Adipocyte (in vitro differentiated cells): ENCODE measurements at regions not wholly inside any gene's neighbourhood (a gene's known extent, or its start where the extent isn't known, plus 50 kb on each side); places are given as distances from the start of the nearest gene placed in this dataset.
"Not testable (repeated sequence)": the region's sequence is repeated elsewhere in the genome, so short reads cannot be mapped to it uniquely, and the experiment has no call there.

Source experiments
- DNase-seq: peaks from one replicate; pipeline ENCODE4 v3.0.0-alpha.2; 2015; ENCODE audit warnings: low read depth
- H3K27me3 ChIP-seq: replicated peaks from 2 replicates; pipeline ENCODE4 v1.7.0; 2013; ENCODE audit warnings: mild to moderate bottlenecking, low read length, moderate library complexity; ENCODE audit not compliant: control insufficient read depth, insufficient read depth
- H3K36me3 ChIP-seq: 2 replicates; pipeline ENCODE4 v1.7.0; 2013; ENCODE audit warnings: low read length, mild to moderate bottlenecking, moderate library complexity; ENCODE audit not compliant: control insufficient read depth, insufficient read depth, severe bottlenecking
- H3K4me1 ChIP-seq: 2 replicates; pipeline ENCODE4 v1.7.0; 2013; ENCODE audit warnings: mild to moderate bottlenecking, low read length, moderate library complexity; ENCODE audit not compliant: control insufficient read depth, insufficient read depth
- H3K4me3 ChIP-seq: 2 replicates; pipeline ENCODE4 v1.7.0; 2013; ENCODE audit warnings: mild to moderate bottlenecking, low read length, moderate library complexity
- H3K9ac ChIP-seq: 2 replicates; pipeline ENCODE4 v1.7.0; 2013; ENCODE audit warnings: mild to moderate bottlenecking, low read length, moderate library complexity
- H3K9me3 ChIP-seq: 2 replicates; pipeline ENCODE4 v1.7.0; 2013; ENCODE audit warnings: mild to moderate bottlenecking, low read length, moderate library complexity; ENCODE audit not compliant: control insufficient read depth

DNA sequence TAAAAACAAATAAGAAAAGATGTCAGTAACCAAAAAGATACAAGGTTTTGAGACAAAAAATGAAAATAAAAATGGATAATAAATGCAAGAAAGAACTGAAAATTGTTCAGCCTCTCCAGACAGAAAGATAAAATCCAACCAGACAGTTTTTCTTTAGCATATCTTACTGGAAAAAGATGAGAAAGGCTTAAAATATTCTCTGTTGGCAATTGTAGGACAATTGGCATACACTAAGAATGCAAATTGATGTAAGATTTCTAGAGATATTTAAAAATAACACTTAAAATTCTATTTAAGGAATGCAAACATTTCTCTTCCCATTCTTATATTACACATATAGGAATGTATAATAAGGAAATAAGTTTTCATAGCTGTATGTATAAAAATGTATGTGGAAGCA lies 590.6 kb downstream of the DSC3 start:
- Histone ChIP-seq H3K36me3 (no peaks in the 10 kb centered on the region), H3K4me1 (peaks cover 2% of the 10 kb centered on the region), H3K9me3 (no peaks in the 10 kb centered on the region), H3K9ac (no peak overlapping the region), H3K4me3 (no peak overlapping the region), H3K27me3 (no peaks in the 10 kb centered on the region)
- DNase-seq, result no peak

DNA sequence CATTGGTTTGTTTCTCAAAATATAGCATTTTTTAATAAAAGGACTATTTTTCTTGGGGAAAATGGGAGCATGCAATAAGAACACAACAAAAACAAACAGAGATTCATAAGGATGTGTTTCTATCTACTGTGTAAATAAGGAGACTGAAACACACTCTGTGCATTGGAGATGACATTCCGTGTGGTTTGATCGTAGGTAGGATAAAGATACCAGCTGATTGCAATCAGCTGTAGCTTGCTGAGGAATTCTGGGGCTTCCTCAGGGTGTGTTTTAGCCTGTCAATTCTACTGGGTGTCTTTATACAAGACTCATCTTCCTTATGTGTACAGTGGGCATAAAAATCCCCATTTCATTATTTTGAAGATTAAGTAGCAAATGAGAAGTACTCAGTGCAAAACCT lies 591.6 kb downstream of the DSC3 start:
- Histone ChIP-seq H3K36me3 (no peaks in the 10 kb centered on the region), H3K9ac (no peak overlapping the region), H3K4me3 (no peak overlapping the region), H3K27me3 (no peaks in the 10 kb centered on the region), H3K9me3 (no peaks in the 10 kb centered on the region), H3K4me1 (peaks cover 2% of the 10 kb centered on the region)
- DNase-seq, result no peak

DNA sequence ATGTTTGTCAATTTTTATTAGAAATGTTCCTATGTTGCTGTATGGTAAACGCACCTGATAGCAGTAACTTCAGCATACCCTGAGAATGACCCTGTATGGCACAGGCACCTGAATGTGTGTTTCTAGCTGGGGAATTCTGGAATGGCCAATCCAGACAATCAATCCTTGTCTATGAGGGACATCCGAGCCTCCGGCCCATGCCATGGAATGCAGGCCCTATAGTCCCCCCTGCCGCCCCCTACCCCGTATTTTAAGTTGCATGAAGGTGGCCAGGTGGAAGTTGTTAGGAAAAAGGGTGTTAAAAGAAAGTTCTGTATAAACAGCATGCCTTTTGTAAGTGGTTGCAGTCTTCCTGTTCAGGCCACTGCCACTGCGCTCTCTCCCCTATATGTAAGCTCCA lies 595.9 kb downstream of the DSC3 start:
- Histone ChIP-seq H3K9ac (no peak overlapping the region), H3K4me3 (no peak overlapping the region), H3K4me1 (peaks cover 2% of the 10 kb centered on the region), H3K27me3 (no peaks in the 10 kb centered on the region), H3K36me3 (no peaks in the 10 kb centered on the region), H3K9me3 (no peaks in the 10 kb centered on the region)
- no peak for DNase-seq

DNA sequence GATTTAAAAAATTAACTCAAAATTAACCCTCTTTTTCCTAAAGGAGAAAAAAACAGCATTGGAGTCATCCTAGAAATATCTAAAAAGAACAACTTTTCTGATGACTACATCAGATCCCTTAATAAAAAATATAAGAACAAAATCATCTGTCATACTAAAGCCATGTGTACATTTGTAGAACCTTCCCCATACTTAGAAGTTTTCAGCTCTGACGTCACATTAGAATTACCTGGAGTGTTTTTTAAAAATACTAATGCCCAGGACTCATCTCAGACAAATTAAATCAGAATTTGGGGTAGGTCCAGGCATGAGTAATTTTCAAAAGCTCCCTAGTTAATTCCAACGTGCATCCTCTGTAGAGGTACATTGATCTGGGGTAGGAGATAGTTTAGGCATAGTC lies 598.0 kb downstream of the DSC3 start:
- no peak overlapping the region for H3K4me3 ChIP-seq
- no peaks in the 10 kb centered on the region for H3K4me1 ChIP-seq
- no peaks in the 10 kb centered on the region for H3K36me3 ChIP-seq
- H3K9me3 ChIP-seq, result no peaks in the 10 kb centered on the region
- no peak overlapping the region for H3K9ac ChIP-seq
- H3K27me3 ChIP-seq, result no peaks in the 10 kb centered on the region
- no peak for DNase-seq

DNA sequence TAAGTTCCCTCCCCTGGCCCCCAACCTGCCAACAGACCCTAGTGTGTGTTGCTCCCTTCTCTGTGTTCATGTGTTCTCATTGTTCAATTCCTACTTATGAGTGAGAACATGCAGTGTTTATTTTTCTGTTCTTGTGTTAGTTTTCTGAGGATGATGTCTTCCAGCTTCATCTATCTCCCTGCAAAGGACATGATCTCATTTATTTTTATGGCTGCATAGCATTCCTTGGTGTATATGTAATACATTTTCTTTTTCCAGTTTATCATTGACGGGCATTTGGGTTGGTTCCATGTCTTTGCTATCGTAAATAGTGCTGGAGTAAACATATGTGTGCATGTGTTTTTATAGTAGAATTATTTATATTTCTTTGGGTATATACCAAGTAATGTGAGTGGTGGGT lies 602.2 kb downstream of the DSC3 start:
- DNase-seq, result no peak
- Histone ChIP-seq H3K9ac (no peak overlapping the region), H3K36me3 (no peaks in the 10 kb centered on the region), H3K4me1 (no peaks in the 10 kb centered on the region), H3K27me3 (no peaks in the 10 kb centered on the region), H3K4me3 (no peak overlapping the region), H3K9me3 (no peaks in the 10 kb centered on the region)

DNA sequence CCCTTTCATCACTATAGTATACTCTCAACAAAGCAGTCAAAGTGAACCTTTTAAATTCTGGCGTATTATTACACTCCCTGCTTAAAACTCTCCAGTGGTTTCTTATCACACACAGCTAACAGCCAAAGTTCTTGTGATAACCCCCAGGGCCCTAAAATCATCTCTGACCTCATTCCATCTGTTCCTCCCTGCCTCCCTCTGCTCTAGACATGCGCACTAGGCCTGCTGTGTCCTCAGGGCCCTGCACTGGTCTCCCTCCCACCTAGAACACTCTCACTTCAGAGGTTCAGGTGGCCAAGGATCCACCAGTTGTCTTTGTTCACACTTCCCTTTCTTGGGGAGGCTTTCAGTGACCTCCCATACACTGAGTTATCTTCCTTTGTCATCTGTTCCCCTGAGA lies 603.4 kb downstream of the DSC3 start:
- Histone ChIP-seq H3K36me3 (no peaks in the 10 kb centered on the region), H3K4me3 (no peak overlapping the region), H3K27me3 (no peaks in the 10 kb centered on the region), H3K9me3 (no peaks in the 10 kb centered on the region), H3K9ac (no peak overlapping the region), H3K4me1 (no peaks in the 10 kb centered on the region)
- no peak for DNase-seq

DNA sequence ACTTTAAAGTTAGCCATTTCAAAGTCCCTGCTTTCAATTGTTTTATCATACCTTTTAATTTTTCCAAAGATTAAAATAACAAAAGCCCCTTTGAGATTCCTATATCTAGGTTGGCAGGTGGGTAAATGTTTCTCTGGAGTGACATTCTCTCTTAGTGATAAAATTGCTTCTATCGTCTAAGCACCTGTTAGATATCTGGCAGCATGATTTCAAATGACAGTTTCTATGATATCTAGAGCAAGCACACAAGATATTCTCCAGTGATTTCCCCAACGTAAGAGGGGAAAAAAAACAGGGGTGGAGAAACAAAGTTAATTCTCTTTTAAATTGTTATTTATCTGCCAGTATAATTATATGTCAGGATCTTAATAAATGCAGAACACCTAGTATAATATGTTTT lies 610.2 kb downstream of the DSC3 start:
- no peaks in the 10 kb centered on the region for H3K27me3 ChIP-seq
- H3K36me3 ChIP-seq, result no peaks in the 10 kb centered on the region
- no peaks in the 10 kb centered on the region for H3K9me3 ChIP-seq
- H3K9ac ChIP-seq, result no peak overlapping the region
- no peak overlapping the region for H3K4me3 ChIP-seq
- H3K4me1 ChIP-seq, result no peaks in the 10 kb centered on the region
- DNase-seq, result no peak

DNA sequence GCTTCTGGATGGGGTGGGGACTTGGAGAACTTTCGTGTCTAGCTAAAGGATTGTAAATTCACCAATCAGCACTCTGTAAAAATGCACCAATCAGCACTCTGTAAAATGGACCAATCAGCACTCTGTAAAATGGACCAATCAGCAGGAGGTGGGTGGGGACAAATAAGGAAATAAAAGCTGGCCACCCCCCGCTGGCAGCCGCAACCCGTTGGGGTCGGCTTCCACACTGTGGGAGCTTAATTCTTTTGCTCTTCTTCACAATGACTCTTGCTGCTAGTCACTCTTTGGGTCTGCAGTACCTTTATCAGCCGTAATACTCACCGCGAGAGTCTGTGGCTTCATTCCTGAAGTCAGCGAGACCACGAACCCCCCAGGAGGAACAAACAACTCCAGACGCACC lies 623.1 kb downstream of the DSC3 start:
- H3K4me1 ChIP-seq, H3K36me3 ChIP-seq, DNase-seq, H3K27me3 ChIP-seq, H3K9me3 ChIP-seq, H3K9ac ChIP-seq, H3K4me3 ChIP-seq: not testable (repeated sequence)

DNA sequence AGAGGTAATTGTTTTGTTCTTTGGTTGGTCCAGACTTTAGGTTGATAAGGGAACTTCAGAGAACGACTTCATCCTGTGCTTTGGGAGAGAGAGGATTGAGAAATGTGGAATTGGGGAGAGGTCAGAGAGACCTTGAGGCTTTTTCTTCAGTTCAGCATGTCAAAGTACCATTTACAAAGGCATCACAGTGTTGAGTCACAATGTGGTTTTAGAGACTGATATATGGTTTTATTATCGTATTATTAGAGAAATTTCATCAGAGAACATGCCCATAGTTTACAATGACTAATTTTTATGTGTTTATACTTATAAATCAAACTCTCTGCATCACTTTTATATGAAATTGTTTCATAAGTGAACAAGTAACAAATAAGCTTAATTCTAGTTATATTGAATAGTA lies 626.6 kb downstream of the DSC3 start:
- Histone ChIP-seq H3K27me3 (no peaks in the 10 kb centered on the region), H3K9me3 (no peaks in the 10 kb centered on the region), H3K4me1 (no peaks in the 10 kb centered on the region), H3K36me3 (no peaks in the 10 kb centered on the region), H3K4me3 (no peak overlapping the region), H3K9ac (no peak overlapping the region)
- no peak for DNase-seq

DNA sequence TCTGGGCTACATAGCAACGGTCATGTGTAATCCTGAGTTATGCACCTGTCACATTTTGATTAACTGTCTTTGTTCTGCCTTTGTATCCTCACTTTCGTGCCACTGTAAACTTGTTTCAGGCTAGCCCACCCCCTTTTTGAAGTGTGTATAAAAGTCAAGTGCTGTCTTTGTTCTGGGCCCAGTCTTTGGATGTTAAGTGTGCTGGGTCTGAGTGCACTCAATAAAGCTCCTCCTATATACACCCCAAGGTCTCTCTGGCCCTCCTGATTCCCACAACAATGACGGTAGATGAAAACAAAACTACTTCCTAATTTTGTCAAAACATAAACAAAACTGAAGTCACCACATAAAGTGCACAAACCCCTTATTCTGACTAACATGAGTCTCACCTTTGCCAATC lies 633.4 kb downstream of the DSC3 start:
- no peaks in the 10 kb centered on the region for H3K4me1 ChIP-seq
- H3K9ac ChIP-seq, result no peak overlapping the region
- no peak overlapping the region for H3K4me3 ChIP-seq
- H3K27me3 ChIP-seq, result no peaks in the 10 kb centered on the region
- no peaks in the 10 kb centered on the region for H3K36me3 ChIP-seq
- DNase-seq, result no peak
- H3K9me3 ChIP-seq, result peaks cover 4% of the 10 kb centered on the region

DNA sequence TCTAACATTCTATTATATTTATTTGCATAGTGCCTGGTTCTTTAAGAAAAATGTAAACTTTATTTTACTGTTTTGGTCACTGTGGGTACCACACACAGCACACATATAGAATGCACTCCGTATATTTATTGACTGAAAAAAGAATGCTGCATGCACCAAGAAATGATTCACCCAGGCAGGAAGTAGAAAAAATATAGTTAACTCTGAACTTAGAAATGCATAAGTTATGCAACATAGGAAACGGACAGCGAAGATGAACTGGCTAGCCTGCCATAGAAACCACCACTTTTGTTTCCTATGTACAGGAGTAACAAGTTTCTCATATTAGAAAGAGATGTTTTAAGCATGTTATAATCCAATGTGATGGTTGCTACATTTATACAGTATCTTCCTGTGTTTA lies 635.8 kb downstream of the DSC3 start:
- no peak overlapping the region for H3K4me3 ChIP-seq
- no peak for DNase-seq
- H3K9ac ChIP-seq, result no peak overlapping the region
- no peaks in the 10 kb centered on the region for H3K4me1 ChIP-seq
- no peaks in the 10 kb centered on the region for H3K27me3 ChIP-seq
- peaks cover 4% of the 10 kb centered on the region for H3K9me3 ChIP-seq
- H3K36me3 ChIP-seq, result no peaks in the 10 kb centered on the region

DNA sequence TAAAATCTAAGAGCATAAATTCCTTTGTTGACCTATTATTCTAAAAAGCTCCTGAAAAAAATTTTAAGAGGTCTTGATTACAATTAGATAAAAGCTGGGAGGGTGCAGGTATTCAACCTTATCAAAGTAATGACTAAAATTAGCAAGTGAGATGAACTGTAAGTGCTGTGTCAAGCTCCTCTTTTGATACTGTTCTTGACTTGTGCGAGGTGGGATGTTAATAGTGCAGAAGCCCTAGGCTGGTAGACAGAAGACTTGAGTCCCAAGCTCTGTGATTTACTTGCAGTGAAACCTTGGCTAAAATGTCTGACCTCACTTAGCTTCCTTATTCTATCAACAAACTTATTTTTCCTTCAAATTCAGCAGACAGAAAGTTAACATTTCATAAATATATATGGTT lies 637.5 kb downstream of the DSC3 start:
- Histone ChIP-seq H3K27me3 (no peaks in the 10 kb centered on the region), H3K4me3 (no peak overlapping the region), H3K4me1 (no peaks in the 10 kb centered on the region), H3K9me3 (peaks cover 4% of the 10 kb centered on the region), H3K36me3 (no peaks in the 10 kb centered on the region), H3K9ac (no peak overlapping the region)
- no peak for DNase-seq
